ENCODE measurements at regions not wholly inside any gene's neighbourhood (a gene's known extent, or its start where the extent isn't known, plus 50 kb on each side); places are given as distances from the start of the nearest gene placed in this dataset.

GRCh38 chr7:19537942-19538401, 170.9 kb downstream of the POLR1F start:
- TF ChIP-seq, protein P1, sequence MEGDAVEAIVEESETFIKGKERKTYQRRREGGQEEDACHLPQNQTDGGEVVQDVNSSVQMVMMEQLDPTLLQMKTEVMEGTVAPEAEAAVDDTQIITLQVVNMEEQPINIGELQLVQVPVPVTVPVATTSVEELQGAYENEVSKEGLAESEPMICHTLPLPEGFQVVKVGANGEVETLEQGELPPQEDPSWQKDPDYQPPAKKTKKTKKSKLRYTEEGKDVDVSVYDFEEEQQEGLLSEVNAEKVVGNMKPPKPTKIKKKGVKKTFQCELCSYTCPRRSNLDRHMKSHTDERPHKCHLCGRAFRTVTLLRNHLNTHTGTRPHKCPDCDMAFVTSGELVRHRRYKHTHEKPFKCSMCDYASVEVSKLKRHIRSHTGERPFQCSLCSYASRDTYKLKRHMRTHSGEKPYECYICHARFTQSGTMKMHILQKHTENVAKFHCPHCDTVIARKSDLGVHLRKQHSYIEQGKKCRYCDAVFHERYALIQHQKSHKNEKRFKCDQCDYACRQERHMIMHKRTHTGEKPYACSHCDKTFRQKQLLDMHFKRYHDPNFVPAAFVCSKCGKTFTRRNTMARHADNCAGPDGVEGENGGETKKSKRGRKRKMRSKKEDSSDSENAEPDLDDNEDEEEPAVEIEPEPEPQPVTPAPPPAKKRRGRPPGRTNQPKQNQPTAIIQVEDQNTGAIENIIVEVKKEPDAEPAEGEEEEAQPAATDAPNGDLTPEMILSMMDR (IDR thresholded peaks at IDR 0.05): no peak
- TF ChIP-seq MAX (IDR thresholded peaks at IDR 0.05) (no peak), BHLHE40 (IDR thresholded peaks at IDR 0.05; ENCODE audit: low read depth, low read length) (no peak), EP300 (IDR thresholded peaks at IDR 0.05) (no peak), ZSCAN20 (CRISPR knock-in tag; IDR thresholded peaks at IDR 0.05) (no peak), FOSL2 (IDR thresholded peaks at IDR 0.05) (no peak), FOSL2 (CRISPR knock-in tag; IDR thresholded peaks at IDR 0.05) (no peak), POLR2A (IDR thresholded peaks at IDR 0.05; ENCODE audit: low read length) (no peak), MAFK (IDR thresholded peaks at IDR 0.05; ENCODE audit: partially characterized antibody) (no peak)

Data from A549 (cell line).